Fibroblast of pulmonary artery (primary cell): ENCODE measurements at regions not wholly inside any gene's neighbourhood (a gene's known extent, or its start where the extent isn't known, plus 50 kb on each side); places are given as distances from the start of the nearest gene placed in this dataset.

ENCODE experiments used
- DNase-seq: peaks from one replicate; pipeline ENCODE4 v3.0.0-alpha.2; 2010; ENCODE audit warnings: low read depth
- H3K4me3 ChIP-seq: replicated peaks from 2 replicates; pipeline ENCODE4 v1.5.1; 2011; ENCODE audit warnings: low read depth, mild to moderate bottlenecking, control low read depth, low read length, moderate library complexity
- TF ChIP-seq, protein P1 (sequence below): IDR thresholded peaks from 2 replicates; pipeline ENCODE4 v1.5.1; 2011; ENCODE audit warnings: mild to moderate bottlenecking, control low read depth, low read length, inconsistent platforms; ENCODE audit errors: missing control alignments

GRCh38 chr2:239853706-239854327 lies 171.3 kb downstream of the NDUFA10 start:
- H3K4me3 ChIP-seq: no peak overlapping the region
- no peak for DNase-seq
- TF ChIP-seq, protein P1, sequence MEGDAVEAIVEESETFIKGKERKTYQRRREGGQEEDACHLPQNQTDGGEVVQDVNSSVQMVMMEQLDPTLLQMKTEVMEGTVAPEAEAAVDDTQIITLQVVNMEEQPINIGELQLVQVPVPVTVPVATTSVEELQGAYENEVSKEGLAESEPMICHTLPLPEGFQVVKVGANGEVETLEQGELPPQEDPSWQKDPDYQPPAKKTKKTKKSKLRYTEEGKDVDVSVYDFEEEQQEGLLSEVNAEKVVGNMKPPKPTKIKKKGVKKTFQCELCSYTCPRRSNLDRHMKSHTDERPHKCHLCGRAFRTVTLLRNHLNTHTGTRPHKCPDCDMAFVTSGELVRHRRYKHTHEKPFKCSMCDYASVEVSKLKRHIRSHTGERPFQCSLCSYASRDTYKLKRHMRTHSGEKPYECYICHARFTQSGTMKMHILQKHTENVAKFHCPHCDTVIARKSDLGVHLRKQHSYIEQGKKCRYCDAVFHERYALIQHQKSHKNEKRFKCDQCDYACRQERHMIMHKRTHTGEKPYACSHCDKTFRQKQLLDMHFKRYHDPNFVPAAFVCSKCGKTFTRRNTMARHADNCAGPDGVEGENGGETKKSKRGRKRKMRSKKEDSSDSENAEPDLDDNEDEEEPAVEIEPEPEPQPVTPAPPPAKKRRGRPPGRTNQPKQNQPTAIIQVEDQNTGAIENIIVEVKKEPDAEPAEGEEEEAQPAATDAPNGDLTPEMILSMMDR: no peak

GRCh38 chr2:239853121-239853520 lies 172.0 kb downstream of the NDUFA10 start:
- TF ChIP-seq, protein P1: no peak
- no peak overlapping the region for H3K4me3 ChIP-seq
- no peak for DNase-seq

GRCh38 chr2:239852272-239852671 lies 172.9 kb downstream of the NDUFA10 start:
- no peak for DNase-seq
- TF ChIP-seq, protein P1: no peak

GRCh38 chr2:239846789-239847676 lies 178.1 kb downstream of the NDUFA10 start:
- TF ChIP-seq, protein P1: no peak
- DNase-seq: no peak
- no peak overlapping the region for H3K4me3 ChIP-seq

More at GRCh38 chr2:239852272-239852671, 172.9 kb downstream of the NDUFA10 start:
- H3K4me3 ChIP-seq: no peak overlapping the region

- DNase-seq: no peak
- TF ChIP-seq, protein P1: no peak
- H3K4me3 ChIP-seq: no peak overlapping the region
Measured at GRCh38 chr2:239845968-239846367, 179.2 kb downstream of the NDUFA10 start.

GRCh38 chr2:239839306-239839705 lies 185.8 kb downstream of the NDUFA10 start:
- H3K4me3 ChIP-seq: no peak overlapping the region
- TF ChIP-seq, protein P1: no peak
- DNase-seq: no peak
